GM19238 (cell line): ENCODE measurements at regions not wholly inside any gene's neighbourhood (a gene's known extent, or its start where the extent isn't known, plus 50 kb on each side); places are given as distances from the start of the nearest gene placed in this dataset.

ENCODE experiments used
- DNase-seq: peaks from one replicate; pipeline ENCODE4 v3.0.0; 2011; ENCODE audit warnings: low spot score; ENCODE audit not compliant: insufficient read length

- no peak for DNase-seq
Measured at GRCh38 chr5:101935086-101935485, 361.0 kb downstream of the SLCO4C1 start.

GRCh38 chr5:101932599-101932998 is 363.5 kb downstream of the SLCO4C1 start:
- no peak for DNase-seq

- DNase-seq = no peak
Measured at GRCh38 chr5:101929628-101930027, 366.5 kb downstream of the SLCO4C1 start.

GRCh38 chr5:101917166-101917565 is 378.9 kb downstream of the SLCO4C1 start:
- DNase-seq = no peak

- DNase-seq = no peak
Measured at GRCh38 chr5:101915554-101915953, 380.5 kb downstream of the SLCO4C1 start.

- no peak for DNase-seq
Measured at GRCh38 chr5:101904736-101905135, 391.3 kb downstream of the SLCO4C1 start.

- DNase-seq = no peak
Measured at GRCh38 chr5:101897914-101898313, 398.2 kb downstream of the SLCO4C1 start.

- no peak for DNase-seq
Measured at GRCh38 chr5:101894985-101895384, 401.1 kb downstream of the SLCO4C1 start.

GRCh38 chr5:101878190-101878589 is 417.9 kb downstream of the SLCO4C1 start:
- DNase-seq = no peak

- DNase-seq = no peak
Measured at GRCh38 chr5:101877451-101877850, 418.6 kb downstream of the SLCO4C1 start.

GRCh38 chr5:101866473-101866872 is 429.6 kb downstream of the SLCO4C1 start:
- DNase-seq = no peak

- no peak for DNase-seq
Measured at GRCh38 chr5:101860563-101860962, 435.5 kb downstream of the SLCO4C1 start.

GRCh38 chr5:101860145-101860544 is 435.9 kb downstream of the SLCO4C1 start:
- no peak for DNase-seq

- no peak for DNase-seq
Measured at GRCh38 chr5:101846496-101846895, 449.6 kb downstream of the SLCO4C1 start.

GRCh38 chr5:101843055-101843454 is 453.0 kb downstream of the SLCO4C1 start:
- no peak for DNase-seq

- no peak for DNase-seq
Measured at GRCh38 chr5:101838435-101838834, 457.6 kb downstream of the SLCO4C1 start.

GRCh38 chr5:101829255-101829654 is 466.8 kb downstream of the SLCO4C1 start:
- DNase-seq = no peak

GRCh38 chr5:101811466-101811865 is 484.6 kb downstream of the SLCO4C1 start:
- no peak for DNase-seq

GRCh38 chr5:101806410-101806809 is 489.7 kb downstream of the SLCO4C1 start:
- no peak for DNase-seq

GRCh38 chr5:101796427-101796826 is 499.7 kb downstream of the SLCO4C1 start:
- DNase-seq = no peak

GRCh38 chr5:101788797-101789196 is 507.3 kb downstream of the SLCO4C1 start:
- DNase-seq = no peak

- DNase-seq = no peak
Measured at GRCh38 chr5:101785090-101785489, 511.0 kb downstream of the SLCO4C1 start.

GRCh38 chr5:101783241-101784013 is 512.7 kb downstream of the SLCO4C1 start:
- DNase-seq = no peak
